Sigmoid colon (tissue), 6 donors: ENCODE measurements at regions not wholly inside any gene's neighbourhood (a gene's known extent, or its start where the extent isn't known, plus 50 kb on each side); places are given as distances from the start of the nearest gene placed in this dataset.

Source experiments
- DNase-seq: peaks from one replicate; pipeline ENCODE4 v3.0.0-alpha.2; 2019
- H3K27ac ChIP-seq, 4 donors: fragments of 200-600 bp; sonication (generic); one replicate each; pipeline ENCODE4 v1.5.1; 2016 to 2019; ENCODE audit warnings: mild to moderate bottlenecking in 1 of 4
- H3K27me3 ChIP-seq, 3 donors: fragments of 200-600 bp; sonication (generic); one replicate each; pipeline ENCODE4 v1.5.1; 2019; ENCODE audit warnings: mild to moderate bottlenecking in 1 of 3
- H3K36me3 ChIP-seq, 4 donors: fragments of 200-600 bp; sonication (generic); one replicate each; pipeline ENCODE4 v1.5.1; 2016 to 2019
- H3K4me1 ChIP-seq, 4 donors: fragments of 200-600 bp; sonication (generic); one replicate each; pipeline ENCODE4 v1.5.1; 2017 to 2019
- H3K4me3 ChIP-seq, 4 donors: fragments of 200-600 bp; sonication (generic); one replicate each; pipeline ENCODE4 v1.5.1; 2017 to 2019; ENCODE audit warnings: mild to moderate bottlenecking in 2 of 4, moderate library complexity in 1 of 4
- H3K9me3 ChIP-seq, 4 donors: fragments of 200-600 bp in 3 of 4; sonication (generic) in 3 of 4; one replicate each; pipeline versions ENCODE4 v1.5.1 to v1.6.1; 2013 to 2019
- CTCF ChIP-seq, 4 experiments: fragments of 450-650 bp in 3 of 4; fragments of 200-600 bp in 1 of 4; IDR thresholded peaks; one replicate each; pipeline ENCODE4 v1.5.1; 2016 to 2019; ENCODE audit warnings: antibody characterized with exemption in 4 of 4, mild to moderate bottlenecking in 3 of 4, moderate library complexity in 2 of 4
- EP300 ChIP-seq, 4 donors: sonication (generic); formaldehyde crosslinking; IDR thresholded peaks; one replicate each; pipeline ENCODE4 v1.6.1; 2017; ENCODE audit warnings: antibody characterized with exemption in 4 of 4
- POLR2A ChIP-seq, 2 donors: fragments of 450-650 bp; IDR thresholded peaks; one replicate each; pipeline ENCODE4 v1.6.1; 2016; ENCODE audit warnings: antibody characterized with exemption in 2 of 2, mild to moderate bottlenecking in 2 of 2, moderate library complexity in 2 of 2
- POLR2AphosphoS5 ChIP-seq, 4 donors: sonication (generic); formaldehyde crosslinking; IDR thresholded peaks; one replicate each; pipeline ENCODE4 v1.6.1; 2017; ENCODE audit warnings: antibody characterized with exemption in 4 of 4
- WGBS, 2 donors: extraction: QIAGEN DNeasy Blood & Tissue Kit; methylation state at CpG; one replicate each; pipeline ENCODE4 v1.1.7; 2013; 5-methylcytosine and 5-hydroxymethylcytosine counted together
- intact Hi-C: fragments of 100-400 bp; cut with DNase I; formaldehyde crosslinking; loops from one replicate; pipeline ENCODE4 v1.15.1; 2023
- small RNA-seq, 3 donors: library from RNA; depleted of rRNA; stranded (forward); fragments of <200 nt; gene quantifications; one replicate each; pipeline ENCODE3, GENCODE V24; 2016
- donor health status: healthy with polysubstance abuse.
- donor health status: healthy.

- no peak overlapping the region for H3K4me3 ChIP-seq
- intact Hi-C loops, result no loop called here
- TF ChIP-seq POLR2AphosphoS5 (IDR thresholded peaks at IDR 0.05) (no peak), CTCF (IDR thresholded peaks at IDR 0.05) (no peak), POLR2A (IDR thresholded peaks at IDR 0.05) (no peak), EP300 (IDR thresholded peaks at IDR 0.05) (no peak)
- DNase-seq, result no peak
- H3K4me1 ChIP-seq, result no peaks in the 10 kb centered on the region
- WGBS, 2 donors, result 64 to 70% methylated on average over 5 of the region's 5 CpGs
- no peak overlapping the region for H3K27ac ChIP-seq
- H3K36me3 ChIP-seq, result no peaks in the 10 kb centered on the region
- H3K9me3 ChIP-seq, result no peaks in the 10 kb centered on the region
- H3K27me3 ChIP-seq, result no peaks in the 10 kb centered on the region
Measured at GRCh38 chrX:141341341-141341740, 99.0 kb upstream of the SPANXC start.

- no peak for DNase-seq
- H3K9me3 ChIP-seq, result no peaks in the 10 kb centered on the region
- TF ChIP-seq POLR2A (IDR thresholded peaks at IDR 0.05), result no peak
- TF ChIP-seq POLR2AphosphoS5 (IDR thresholded peaks at IDR 0.05), result no peak
- TF ChIP-seq CTCF (IDR thresholded peaks at IDR 0.05), result no peak
- no peak for TF ChIP-seq EP300 (IDR thresholded peaks at IDR 0.05)
- no peak overlapping the region for H3K27ac ChIP-seq
- intact Hi-C loops, result no loop called here
- 69 to 92% methylated on average over 2 of the region's 2 CpGs for WGBS, 2 donors
- H3K36me3 ChIP-seq, result no peaks in the 10 kb centered on the region
- no peaks in the 10 kb centered on the region for H3K27me3 ChIP-seq
- no peak overlapping the region for H3K4me3 ChIP-seq
- H3K4me1 ChIP-seq, result no peaks in the 10 kb centered on the region
Measured at GRCh38 chrX:141320801-141321200, 78.5 kb upstream of the SPANXC start.

GRCh38 chrX:141314441-141314840 lies 72.1 kb upstream of the SPANXC start:
- H3K27me3 ChIP-seq, result no peaks in the 10 kb centered on the region
- no peaks in the 10 kb centered on the region for H3K4me1 ChIP-seq
- no peaks in the 10 kb centered on the region for H3K9me3 ChIP-seq
- no peak overlapping the region for H3K4me3 ChIP-seq
- no peaks in the 10 kb centered on the region for H3K36me3 ChIP-seq
- intact Hi-C loops, result no loop called here
- TF ChIP-seq EP300 (IDR thresholded peaks at IDR 0.05) (no peak), CTCF (IDR thresholded peaks at IDR 0.05) (no peak), POLR2A (IDR thresholded peaks at IDR 0.05) (no peak), POLR2AphosphoS5 (IDR thresholded peaks at IDR 0.05) (no peak)
- no peak overlapping the region for H3K27ac ChIP-seq
- DNase-seq, result no peak
- 46 to 57% methylated on average over 1 of the region's 1 CpG for WGBS, 2 donors

- no peaks in the 10 kb centered on the region for H3K9me3 ChIP-seq
- no peaks in the 10 kb centered on the region for H3K36me3 ChIP-seq
- intact Hi-C loops, result no loop called here
- WGBS, 2 donors, result 72 to 80% methylated on average over 5 of the region's 5 CpGs
- no peak for DNase-seq
- H3K4me3 ChIP-seq, result no peak overlapping the region
- H3K27ac ChIP-seq, result no peak overlapping the region
- no peaks in the 10 kb centered on the region for H3K4me1 ChIP-seq
- no peak for TF ChIP-seq POLR2AphosphoS5 (IDR thresholded peaks at IDR 0.05)
- no peak for TF ChIP-seq EP300 (IDR thresholded peaks at IDR 0.05)
- no peak for TF ChIP-seq POLR2A (IDR thresholded peaks at IDR 0.05)
- no peak for TF ChIP-seq CTCF (IDR thresholded peaks at IDR 0.05)
- H3K27me3 ChIP-seq, result no peaks in the 10 kb centered on the region
Measured at GRCh38 chrX:141301017-141301416, 58.7 kb upstream of the SPANXC start.

Small RNAs in the stretch of these regions (small RNA-seq; reads per million reads assigned to genes)
- gene AC234779.1, result 0 reads per million in 3 donors
